HG03064 (cell line): ENCODE measurements at regions not wholly inside any gene's neighbourhood (a gene's known extent, or its start where the extent isn't known, plus 50 kb on each side); places are given as distances from the start of the nearest gene placed in this dataset.

Source experiments
- ATAC-seq: cut with Tn5 transposase; IDR thresholded peaks from one replicate; pipeline ENCODE4 v1.9.1; 2021; ENCODE audit warnings: low read depth; ENCODE audit not compliant: unreplicated experiment

DNA sequence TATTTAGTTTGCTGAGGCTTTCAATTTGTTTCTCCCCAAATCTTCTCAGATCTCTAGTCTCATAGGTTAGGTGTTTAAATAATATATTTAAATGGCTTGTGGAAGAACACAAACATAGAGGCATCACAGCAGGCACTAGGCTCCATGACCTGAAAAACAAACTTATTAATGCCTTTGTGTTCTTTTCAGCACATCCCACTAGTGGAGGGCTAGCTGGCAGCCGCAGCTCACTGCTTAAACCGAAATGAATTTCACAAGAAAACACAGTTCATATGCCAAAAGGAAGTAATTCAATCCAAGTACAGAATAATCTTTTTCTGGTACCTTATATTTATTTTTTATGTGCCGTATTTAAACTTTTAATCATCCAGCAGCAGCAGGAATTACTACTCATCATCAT, 382.5 kb downstream of the PLK2 start:
- ATAC-seq, result no peak

DNA sequence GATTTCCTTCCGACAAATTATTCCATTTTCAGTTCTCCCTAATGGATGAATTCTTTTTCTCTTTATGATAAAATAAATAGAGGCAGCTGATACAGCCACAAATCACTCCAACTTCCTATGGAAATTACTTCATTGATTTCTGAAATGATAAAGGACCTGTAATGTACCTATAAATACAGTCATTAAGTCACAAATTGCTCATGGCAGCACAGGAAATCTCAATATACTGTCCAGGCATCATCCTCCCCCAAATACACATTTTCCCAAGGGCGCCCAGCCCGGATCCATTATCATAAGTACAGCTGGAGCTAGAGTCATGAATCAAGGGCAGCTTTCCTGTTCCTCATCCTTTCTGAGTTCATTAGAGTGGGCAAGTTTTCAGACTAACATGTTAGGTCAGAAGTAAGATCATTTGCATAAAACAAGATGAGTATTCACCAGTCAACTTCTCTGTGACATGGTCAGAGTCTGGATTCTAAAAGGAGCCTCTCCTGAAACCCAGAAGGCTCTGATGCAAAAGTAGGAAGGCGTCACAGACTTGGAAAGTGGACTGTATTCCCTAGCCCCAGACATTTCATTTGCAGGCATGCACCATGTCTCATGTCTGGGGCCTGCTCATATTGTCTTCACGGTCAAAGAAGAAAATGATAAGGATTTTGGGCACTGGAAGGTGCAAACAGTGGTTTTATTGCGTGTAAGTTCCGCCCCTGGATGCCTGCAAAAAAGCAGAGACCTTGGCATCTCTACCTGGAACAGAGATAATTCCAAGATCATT, 383.2 kb downstream of the PLK2 start:
- ATAC-seq, result no peak

DNA sequence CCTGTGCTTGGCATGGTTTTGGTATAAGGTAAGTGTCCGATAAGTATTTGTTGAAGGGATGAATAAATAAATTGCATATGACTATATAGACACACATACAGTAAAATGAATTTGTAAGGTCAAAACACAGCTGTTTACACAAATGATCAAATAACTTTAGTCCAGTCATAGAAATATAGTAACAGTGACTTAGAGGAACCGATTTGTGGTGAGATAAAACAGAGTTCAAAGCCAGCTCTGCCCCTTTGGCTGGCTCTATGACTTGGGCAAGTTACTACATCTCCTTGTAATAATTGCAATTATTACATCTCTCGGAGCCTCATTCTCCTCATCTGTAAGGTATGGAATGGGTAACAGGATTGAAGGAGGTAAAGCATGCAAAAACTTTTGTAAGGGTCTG, 384.0 kb downstream of the PLK2 start:
- no peak for ATAC-seq

DNA sequence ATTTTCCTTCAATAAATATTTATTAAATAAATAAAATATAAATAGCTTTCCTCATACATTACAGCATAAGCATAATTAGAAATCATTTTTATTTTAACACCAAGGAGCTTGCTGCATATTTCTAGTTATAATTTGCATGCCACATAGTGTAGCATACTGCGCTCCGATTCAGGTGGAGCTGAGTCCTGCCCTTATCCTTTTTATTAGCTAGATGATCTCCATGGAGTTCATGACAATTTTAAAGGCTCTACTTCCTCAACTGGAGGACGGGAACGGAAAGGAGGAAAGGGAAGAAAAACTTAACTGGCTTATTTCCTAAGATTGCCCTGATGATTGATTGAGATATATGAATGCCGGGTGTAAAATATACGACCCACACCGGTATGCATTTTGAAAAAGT, 385.2 kb downstream of the PLK2 start:
- no peak for ATAC-seq

DNA sequence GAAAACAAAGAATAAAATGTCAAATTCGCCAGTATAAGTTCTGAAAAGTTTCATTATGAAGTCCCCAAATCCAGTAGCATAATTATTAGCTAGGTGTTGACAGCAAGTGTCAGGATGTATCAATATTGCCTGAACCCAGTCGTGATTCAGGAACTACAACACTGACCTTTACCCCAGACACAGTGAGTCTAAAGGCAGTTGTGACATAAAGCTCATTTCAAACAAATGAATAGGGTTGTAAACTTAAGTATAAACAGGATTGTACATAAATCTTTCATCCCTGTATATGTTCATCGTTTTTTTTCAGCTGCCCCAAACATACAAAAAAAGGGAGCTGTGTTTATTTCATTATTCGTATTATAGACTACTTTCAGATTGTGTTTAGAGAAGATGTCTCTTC, 385.7 kb downstream of the PLK2 start:
- ATAC-seq, result no peak

DNA sequence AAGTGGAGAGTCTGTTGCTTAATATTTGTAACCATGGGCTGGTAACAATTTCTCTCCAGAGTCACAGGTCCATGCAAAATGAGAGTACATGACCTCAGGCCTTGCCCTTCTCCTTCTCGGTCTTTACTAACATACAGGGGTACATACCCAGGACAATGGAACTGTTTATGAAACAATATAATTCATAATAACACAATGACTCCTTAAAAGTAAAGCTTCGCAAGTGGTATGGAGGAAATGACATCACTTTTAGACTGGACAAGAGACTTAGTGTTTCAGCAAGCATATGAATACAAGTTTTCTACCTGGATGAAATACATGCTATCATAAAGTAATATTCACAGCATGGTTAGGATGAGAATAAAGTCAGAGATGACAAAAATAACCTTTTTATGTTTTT, 386.6 kb downstream of the PLK2 start:
- no peak for ATAC-seq

DNA sequence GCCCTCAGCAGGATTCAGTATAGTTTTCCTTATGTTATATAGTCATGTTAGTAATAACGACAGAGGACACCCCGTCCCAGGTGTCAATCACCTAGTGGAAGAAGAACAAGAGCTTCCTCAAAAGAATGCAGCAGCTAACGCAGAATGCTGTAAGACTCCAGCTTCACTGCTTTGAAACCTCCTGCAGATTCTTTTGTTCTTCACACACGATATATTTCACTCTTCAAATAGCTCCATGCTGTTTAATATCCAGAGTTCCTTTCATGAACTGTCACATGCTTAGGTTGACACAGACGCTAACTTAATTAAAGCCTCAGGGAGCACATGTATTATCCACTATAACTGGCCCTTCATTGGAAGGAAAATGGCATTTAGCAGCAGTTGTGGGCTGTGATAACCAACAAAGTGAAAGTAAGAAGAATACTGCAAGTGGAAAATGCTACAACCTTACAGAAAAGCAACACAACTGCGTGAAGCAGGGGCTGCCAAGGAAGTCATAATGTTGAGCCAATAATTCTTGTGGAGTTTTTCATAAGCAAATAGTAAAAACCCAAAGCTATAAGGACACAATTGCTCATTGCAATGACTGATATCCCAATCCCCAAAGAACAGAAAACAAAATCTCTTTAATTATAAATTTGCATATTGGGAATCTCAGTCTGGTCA, 387.5 kb downstream of the PLK2 start:
- no peak for ATAC-seq

DNA sequence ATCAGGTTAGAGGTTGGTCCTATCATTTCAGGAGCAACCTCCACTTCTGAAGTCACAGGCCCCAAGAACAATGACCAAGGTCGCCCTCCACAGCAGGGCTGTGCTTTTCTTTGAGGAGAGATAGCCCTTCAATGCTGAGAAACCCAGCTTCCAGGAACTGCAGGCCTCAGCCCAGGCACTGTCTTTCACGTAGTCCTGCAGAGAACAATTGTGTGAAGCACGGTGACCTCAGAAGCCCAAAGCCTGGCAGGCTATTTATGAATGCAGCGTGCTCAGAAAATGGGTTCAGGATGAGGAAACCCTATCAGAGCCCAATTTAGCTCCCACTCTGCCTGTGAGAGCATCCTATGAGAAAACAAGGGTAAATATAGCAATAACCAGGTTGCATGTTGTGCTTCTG, 388.3 kb downstream of the PLK2 start:
- no peak for ATAC-seq

DNA sequence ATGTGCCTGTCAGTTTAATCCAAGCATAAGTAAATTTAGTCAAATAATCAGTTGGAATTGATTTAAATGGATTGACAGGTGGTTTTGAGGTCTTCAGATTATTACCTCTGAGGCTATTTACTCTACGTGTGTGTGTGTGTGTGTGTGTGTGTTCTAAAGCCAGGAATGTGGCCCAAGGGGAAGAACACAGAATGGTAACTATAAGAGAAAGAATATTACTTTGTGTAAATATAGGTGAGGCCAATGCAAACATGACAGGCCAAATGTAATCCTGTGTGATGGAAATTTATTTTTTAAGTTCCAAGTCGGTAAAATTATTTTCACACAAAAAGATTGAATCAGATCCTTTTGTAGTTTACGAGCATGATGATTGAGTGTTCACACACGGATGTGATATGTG, 390.0 kb downstream of the PLK2 start:
- no peak for ATAC-seq

DNA sequence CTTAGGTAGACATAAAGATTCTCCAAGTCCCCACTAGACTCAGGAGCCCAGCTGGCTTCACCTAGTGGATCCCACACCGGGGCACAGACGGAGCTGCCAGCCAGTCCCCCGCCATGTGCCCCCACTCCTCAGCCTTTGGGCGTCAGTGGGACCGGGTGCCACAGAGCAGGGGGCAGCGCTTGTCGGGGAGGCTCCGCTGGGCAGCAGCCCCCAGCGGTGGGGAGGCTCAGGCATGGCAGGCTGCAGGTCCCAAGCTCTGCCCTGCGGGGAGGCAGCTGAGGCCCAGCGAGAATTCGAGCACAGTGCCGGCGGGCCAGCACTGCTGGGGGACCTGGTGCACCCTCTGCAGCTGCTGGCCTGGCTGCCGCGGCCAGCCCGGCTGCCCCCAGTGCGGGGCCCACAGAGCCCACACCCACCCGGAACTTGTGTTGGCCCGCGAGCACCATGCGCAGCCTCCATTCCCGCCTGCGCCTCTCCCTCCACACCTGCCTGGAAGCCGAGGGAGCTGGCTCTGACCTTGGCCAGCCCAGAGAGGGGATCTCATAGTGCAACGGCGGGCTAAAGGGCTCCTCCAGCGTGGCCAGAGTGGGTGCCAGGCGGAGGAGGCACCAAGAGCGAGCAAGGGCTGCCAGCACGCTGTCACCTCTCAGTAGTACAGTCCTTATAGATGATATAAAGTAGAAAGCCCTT, 390.7 kb downstream of the PLK2 start:
- no peak for ATAC-seq

DNA sequence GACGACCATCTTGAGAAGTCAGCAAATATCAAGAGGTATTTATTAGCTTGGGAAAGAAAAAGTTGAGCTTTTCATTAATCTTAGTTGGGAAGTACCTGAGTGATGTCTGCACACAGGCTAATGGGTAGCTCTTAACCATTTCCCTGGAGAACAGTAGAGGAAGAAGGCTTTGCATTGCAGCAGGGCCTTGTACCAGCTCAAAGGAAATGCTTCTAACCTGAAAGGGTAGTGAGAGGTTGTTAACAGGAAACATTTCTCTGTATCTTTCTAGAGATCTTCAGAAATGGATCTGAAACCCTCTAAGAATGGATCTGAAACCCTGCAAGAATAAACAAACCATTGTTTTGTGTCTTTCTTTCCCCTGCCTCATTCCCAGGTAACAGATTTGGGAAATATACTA, 393.3 kb downstream of the PLK2 start:
- ATAC-seq, result no peak

DNA sequence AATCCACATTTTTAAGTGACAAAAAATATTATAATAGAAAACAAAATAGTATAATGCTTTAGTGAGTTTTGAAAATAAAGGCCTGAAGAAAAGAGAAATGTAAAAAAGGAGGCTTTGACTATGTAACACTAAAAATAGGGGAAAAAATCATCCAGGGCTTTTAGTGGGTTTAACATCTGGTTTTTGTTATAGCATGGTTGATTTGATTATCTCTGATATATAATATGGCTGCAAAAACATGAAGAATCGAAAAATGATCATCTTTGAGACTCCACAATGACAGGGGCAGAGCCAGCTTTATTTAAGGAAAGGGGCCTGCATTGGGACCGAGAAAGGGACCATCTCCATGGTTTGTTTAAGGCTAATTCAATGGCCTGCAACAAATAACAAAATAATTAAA, 393.8 kb downstream of the PLK2 start:
- ATAC-seq, result no peak

DNA sequence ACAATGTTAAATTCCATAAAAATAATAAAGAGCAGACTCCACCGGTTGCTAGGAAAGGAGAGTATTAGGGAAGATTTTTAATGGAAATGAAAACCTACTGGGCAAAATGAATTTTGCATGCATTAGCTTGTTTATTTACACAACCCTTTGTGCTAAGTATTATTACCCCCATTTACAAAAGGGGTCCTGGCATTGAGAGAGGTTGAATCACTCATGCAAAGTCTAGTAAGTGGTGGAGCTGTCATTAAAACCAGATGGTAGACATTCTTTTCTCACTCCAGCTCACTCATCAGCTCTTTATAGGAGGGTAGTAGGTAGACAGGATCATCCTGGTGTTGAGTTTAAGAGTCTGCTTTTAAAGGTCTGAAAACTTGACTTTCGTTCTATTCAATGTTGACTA, 395.1 kb downstream of the PLK2 start:
- no peak for ATAC-seq

DNA sequence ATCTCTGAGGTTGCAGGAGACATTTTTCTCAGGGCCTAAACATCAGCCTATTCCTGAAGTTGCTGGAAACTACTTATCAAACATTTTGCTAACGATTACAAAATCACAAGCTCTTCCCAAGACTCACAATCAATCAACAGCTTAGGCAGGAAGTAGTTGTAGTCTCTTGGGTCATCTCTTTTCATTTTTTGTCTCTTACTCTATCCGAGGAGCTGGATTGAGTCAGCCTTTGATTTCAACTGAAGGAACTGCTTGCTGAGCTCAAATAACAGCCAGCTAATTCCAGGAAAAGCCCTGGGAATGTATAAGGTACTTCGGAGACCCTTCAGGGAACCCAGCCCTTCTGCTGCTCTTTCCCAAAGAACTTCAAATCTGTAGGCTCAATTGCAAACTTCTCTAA, 398.9 kb downstream of the PLK2 start:
- no peak for ATAC-seq

DNA sequence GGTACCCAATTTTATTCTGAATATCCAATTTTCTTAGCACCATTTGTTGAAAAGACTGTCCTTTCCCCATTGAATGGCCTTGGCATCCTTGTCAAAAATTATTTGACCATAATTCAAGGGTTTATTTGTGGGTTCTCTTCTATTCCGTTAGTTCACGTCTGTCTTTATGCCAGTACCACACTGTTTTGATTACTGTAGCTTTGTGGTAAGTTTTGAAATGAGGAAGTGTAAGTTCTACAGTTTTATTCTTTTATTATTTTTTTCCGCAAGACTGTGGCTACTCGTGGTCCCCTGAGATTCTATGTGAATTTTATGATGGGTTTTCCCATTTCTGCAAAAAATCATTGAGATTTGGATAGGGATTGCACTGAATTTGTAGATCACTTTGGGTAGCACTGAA, 402.6 kb downstream of the PLK2 start:
- ATAC-seq, result no peak

DNA sequence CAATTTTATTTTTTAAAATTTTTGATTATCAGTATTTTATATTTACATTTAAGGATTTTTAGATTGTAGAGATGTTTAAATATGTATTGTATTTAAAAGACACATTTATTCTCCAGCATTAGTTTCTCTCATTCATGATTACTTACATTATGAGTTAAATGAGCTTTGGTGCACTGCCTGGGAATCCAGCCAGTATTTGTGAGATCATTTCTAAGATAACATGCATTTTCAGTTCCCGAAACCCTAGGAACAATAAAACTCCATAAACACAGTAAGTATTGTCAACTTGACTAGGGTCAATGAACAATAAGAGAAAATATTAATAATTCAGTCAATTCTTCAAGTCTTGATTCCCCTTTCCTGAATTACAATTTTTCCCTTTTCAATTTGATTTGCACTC, 403.3 kb downstream of the PLK2 start:
- ATAC-seq, result no peak

DNA sequence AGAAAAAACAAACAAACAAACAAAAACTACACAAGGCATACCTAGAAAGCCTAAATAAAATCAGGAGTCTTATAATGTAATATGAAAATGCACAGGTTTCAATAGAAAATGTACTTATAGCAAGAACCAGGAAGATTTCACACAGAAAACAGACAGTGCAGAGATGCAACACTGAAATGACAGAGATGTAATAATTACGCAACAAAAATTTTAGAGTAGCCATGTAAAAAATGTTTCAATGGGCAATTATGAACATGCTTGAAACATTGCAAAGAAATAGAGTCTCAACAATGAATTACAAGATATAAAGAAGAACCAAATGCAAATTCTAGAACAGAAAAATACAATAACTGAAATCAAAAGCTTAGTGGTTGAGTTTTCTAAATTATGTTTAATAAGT, 405.9 kb downstream of the PLK2 start:
- no peak for ATAC-seq

DNA sequence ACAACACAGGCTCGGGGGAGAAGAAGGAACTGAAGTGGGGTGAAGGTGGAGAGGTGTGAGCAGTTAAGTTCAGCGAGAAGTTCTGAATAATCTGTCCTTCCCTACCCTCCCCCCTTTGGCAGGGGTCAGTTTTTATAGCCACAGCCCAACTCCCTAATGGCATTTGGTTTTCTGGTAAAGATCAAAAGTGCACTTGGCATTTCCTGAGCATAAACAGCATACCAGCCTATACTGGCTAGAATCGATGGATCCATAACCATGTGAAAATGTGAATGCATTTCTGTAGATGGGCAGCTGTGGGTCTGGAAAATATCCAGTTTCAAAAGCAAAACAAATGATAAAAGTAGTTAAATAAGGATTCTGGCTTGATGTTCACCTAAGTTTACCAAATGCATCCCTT, 410.9 kb downstream of the PLK2 start:
- ATAC-seq, result no peak

DNA sequence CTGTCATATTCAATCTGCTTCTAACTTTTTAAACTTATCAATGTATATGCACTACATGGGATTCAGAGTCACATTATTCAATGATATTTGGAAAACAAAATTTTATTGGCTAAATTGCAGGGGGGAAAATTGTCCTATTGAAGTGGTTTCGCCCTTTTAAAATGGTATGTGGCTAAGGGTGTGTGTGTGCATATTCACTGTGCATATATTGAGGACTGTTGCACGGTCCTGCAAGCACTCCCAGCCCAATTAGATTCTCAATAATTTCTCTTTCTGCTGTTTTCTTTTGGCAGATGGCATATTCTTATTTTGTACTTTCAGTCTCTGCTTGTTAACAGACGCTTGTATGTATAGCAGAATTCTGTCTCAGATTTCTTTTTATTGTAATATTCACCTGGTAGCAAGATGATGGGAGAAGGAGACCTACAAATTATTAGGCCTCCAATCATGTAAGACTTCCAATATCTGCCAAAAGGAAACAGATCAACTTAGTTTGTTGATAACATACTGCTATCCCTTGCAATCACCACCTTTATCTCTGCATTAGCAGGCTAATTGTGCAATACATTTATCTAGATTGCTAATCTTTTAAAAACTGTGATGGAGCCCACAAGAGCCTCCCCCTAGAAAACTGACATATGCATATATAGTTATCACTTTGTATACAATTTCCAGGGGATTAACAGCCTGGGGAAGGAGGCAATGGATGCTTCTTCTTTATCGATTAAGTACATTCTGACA, 411.5 kb downstream of the PLK2 start:
- no peak for ATAC-seq

DNA sequence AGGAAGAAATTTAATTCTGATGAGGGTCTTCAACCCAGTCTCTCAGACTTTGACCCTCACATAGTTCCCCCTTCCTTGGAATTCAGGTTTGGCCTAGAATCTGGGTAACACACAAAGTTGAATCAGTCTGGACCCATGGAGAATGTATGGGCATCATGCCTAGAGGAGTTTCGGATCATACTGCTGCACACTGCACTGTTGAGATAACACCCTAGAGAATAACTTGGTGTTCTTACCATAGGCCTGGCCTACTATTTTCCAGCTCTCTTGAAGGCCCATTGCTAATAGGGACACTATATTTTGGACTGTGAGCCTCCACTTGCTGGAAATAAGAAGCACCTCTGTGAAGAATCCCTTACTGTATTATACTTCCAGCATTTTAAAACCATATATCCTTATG, 413.5 kb downstream of the PLK2 start:
- ATAC-seq, result no peak

DNA sequence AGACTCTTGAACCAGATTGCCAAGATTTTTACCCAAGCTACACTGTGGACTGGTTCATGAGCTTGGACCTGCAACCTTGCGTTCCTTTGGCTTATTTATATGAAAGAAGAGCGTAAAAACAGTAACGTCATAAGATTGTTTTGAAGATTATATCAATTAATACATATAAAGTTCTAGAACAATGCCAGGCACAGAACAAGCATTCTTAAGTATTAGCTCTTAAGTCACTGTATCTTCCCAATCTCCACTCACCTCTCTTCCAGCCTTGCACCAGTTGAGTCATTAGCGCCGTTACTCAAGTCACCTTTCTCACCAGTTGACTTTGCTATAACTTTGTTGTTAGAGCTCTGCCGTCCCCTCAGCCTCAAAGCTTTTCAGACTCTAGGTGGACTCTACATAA, 415.7 kb downstream of the PLK2 start:
- ATAC-seq, result no peak
